IPS DF 4.7 (cell line): ENCODE measurements at regions not wholly inside any gene's neighbourhood (a gene's known extent, or its start where the extent isn't known, plus 50 kb on each side); places are given as distances from the start of the nearest gene placed in this dataset.

Source experiments
- DNase-seq: peaks from one replicate; pipeline ENCODE4 v3.0.0-alpha.2; 2013; ENCODE audit warnings: low spot score; ENCODE audit errors: extremely low read depth

GRCh38 chr2:129709956-129710598 lies 269.4 kb upstream of the RAB6C start:
- DNase-seq: no peak

GRCh38 chr2:129710670-129711495 lies 268.6 kb upstream of the RAB6C start:
- DNase-seq: no peak

- no peak for DNase-seq
Observed at GRCh38 chr2:129711816-129712675, 267.4 kb upstream of the RAB6C start.

GRCh38 chr2:129712676-129712985 lies 266.8 kb upstream of the RAB6C start:
- no peak for DNase-seq

- DNase-seq: no peak
Observed at GRCh38 chr2:129713337-129713736, 266.1 kb upstream of the RAB6C start.

GRCh38 chr2:129716781-129717559 lies 262.5 kb upstream of the RAB6C start:
- no peak for DNase-seq

- DNase-seq: no peak
Observed at GRCh38 chr2:129717560-129718130, 261.8 kb upstream of the RAB6C start.

GRCh38 chr2:129719335-129719734 lies 260.1 kb upstream of the RAB6C start:
- DNase-seq: no peak

GRCh38 chr2:129720360-129720759 lies 259.1 kb upstream of the RAB6C start:
- no peak for DNase-seq

- no peak for DNase-seq
Observed at GRCh38 chr2:129720761-129721160, 258.7 kb upstream of the RAB6C start.

GRCh38 chr2:129721236-129721635 lies 258.2 kb upstream of the RAB6C start:
- DNase-seq: no peak

- no peak for DNase-seq
Observed at GRCh38 chr2:129721846-129722245, 257.6 kb upstream of the RAB6C start.

GRCh38 chr2:129722306-129723019 lies 257.0 kb upstream of the RAB6C start:
- no peak for DNase-seq

- no peak for DNase-seq
Observed at GRCh38 chr2:129723277-129724020, 256.0 kb upstream of the RAB6C start.

- DNase-seq: no peak
Observed at GRCh38 chr2:129724021-129724757, 255.3 kb upstream of the RAB6C start.

GRCh38 chr2:129726216-129726615 lies 253.2 kb upstream of the RAB6C start:
- DNase-seq: no peak

GRCh38 chr2:129727286-129727685 lies 252.2 kb upstream of the RAB6C start:
- no peak for DNase-seq

- no peak for DNase-seq
Observed at GRCh38 chr2:129728035-129728972, 251.2 kb upstream of the RAB6C start.
